ENCODE measurements at regions not wholly inside any gene's neighbourhood (a gene's known extent, or its start where the extent isn't known, plus 50 kb on each side); places are given as distances from the start of the nearest gene placed in this dataset.

- no peak for TF ChIP-seq EP300 (IDR thresholded peaks at IDR 0.05; ENCODE audit: low read depth)
- no peak for TF ChIP-seq POLR2A (IDR thresholded peaks at IDR 0.05)
Measured at GRCh38 chr10:130481936-130482335, 345.7 kb downstream of the GLRX3 start.
